ENCODE measurements at regions not wholly inside any gene's neighbourhood (a gene's known extent, or its start where the extent isn't known, plus 50 kb on each side); places are given as distances from the start of the nearest gene placed in this dataset.

DNA sequence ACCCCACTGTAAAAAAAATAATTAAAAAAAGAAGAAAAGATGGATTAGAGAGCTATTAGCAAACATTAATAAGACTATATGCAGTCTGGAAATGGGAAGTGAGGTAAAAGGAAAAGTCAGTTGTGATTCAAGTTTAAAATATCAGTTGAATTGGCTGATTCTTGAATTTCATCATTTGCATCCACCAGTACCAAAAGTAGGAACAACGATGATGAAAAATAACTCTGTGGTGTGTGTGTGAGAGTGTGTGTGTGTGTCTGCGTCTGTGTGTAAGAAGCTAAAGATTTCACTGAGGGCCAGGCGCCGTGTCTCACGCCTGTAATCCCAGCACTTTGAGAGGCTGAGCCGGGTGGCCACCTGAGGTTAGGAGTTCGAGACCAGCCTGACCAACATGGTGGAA, 56.0 kb upstream of the SLC4A7 start:
- Histone ChIP-seq H3K4me1 (ENCODE audit: low read length) (no peaks in the 10 kb centered on the region), H3K36me3 (replicated peaks; ENCODE audit: insufficient read depth, low read length) (no peaks in the 10 kb centered on the region), H3K27me3 (replicated peaks; ENCODE audit: insufficient read depth, low read length) (no peaks in the 10 kb centered on the region), H3K9me3 (replicated peaks; ENCODE audit: insufficient read depth, low read length) (no peaks in the 10 kb centered on the region), H3K27ac (ENCODE audit: low read length) (no peak overlapping the region), H3K79me2 (ENCODE audit: low read length) (no peaks in the 10 kb centered on the region), H3K9ac (ENCODE audit: low read length) (no peak overlapping the region), H3K9me2 (replicated peaks; ENCODE audit: insufficient read depth, low read length) (no peaks in the 10 kb centered on the region), H3F3A (ENCODE audit: insufficient read depth, low read length) (no peaks in the 10 kb centered on the region), H3K4me3 (ENCODE audit: low read length) (no peak overlapping the region), H3K4me2 (ENCODE audit: low read depth, low read length) (no peak overlapping the region), H2AFZ (ENCODE audit: low read length) (no peak overlapping the region), H4K20me1 (ENCODE audit: insufficient read depth, low read length) (no peaks in the 10 kb centered on the region)
- TF ChIP-seq EZH2 (optimal IDR thresholded peaks at IDR 0.05; ENCODE audit: low read depth, low read length) (no peak), EZH2phosphoT487 (IDR thresholded peaks at IDR 0.05; ENCODE audit: low read length) (no peak), CTCF (IDR thresholded peaks at IDR 0.05; ENCODE audit: low read length) (no peak)
- DNase-seq = no peak

- Histone ChIP-seq H3K9ac (ENCODE audit: low read length) (no peak overlapping the region), H3F3A (ENCODE audit: insufficient read depth, low read length) (no peaks in the 10 kb centered on the region), H3K79me2 (ENCODE audit: low read length) (no peaks in the 10 kb centered on the region), H3K36me3 (replicated peaks; ENCODE audit: insufficient read depth, low read length) (no peaks in the 10 kb centered on the region), H3K27me3 (replicated peaks; ENCODE audit: insufficient read depth, low read length) (no peaks in the 10 kb centered on the region), H3K4me3 (ENCODE audit: low read length) (no peak overlapping the region), H4K20me1 (ENCODE audit: insufficient read depth, low read length) (no peaks in the 10 kb centered on the region), H3K9me3 (replicated peaks; ENCODE audit: insufficient read depth, low read length) (no peaks in the 10 kb centered on the region), H3K9me2 (replicated peaks; ENCODE audit: insufficient read depth, low read length) (no peaks in the 10 kb centered on the region), H3K4me2 (ENCODE audit: low read depth, low read length) (no peak overlapping the region), H3K4me1 (ENCODE audit: low read length) (no peaks in the 10 kb centered on the region), H3K27ac (ENCODE audit: low read length) (no peak overlapping the region), H2AFZ (ENCODE audit: low read length) (no peak overlapping the region)
- TF ChIP-seq CTCF (IDR thresholded peaks at IDR 0.05; ENCODE audit: low read length) (no peak), EZH2 (optimal IDR thresholded peaks at IDR 0.05; ENCODE audit: low read depth, low read length) (no peak), EZH2phosphoT487 (IDR thresholded peaks at IDR 0.05; ENCODE audit: low read length) (no peak)
- no peak for DNase-seq
These were observed 52.3 kb upstream of the SLC4A7 start for GRCh38 chr3:27536491-27536890.

- Histone ChIP-seq H3K27me3 (replicated peaks; ENCODE audit: insufficient read depth, low read length) (no peaks in the 10 kb centered on the region), H2AFZ (ENCODE audit: low read length) (no peak overlapping the region), H3K4me3 (ENCODE audit: low read length) (no peak overlapping the region), H4K20me1 (ENCODE audit: insufficient read depth, low read length) (no peaks in the 10 kb centered on the region), H3K36me3 (replicated peaks; ENCODE audit: insufficient read depth, low read length) (no peaks in the 10 kb centered on the region), H3K4me1 (ENCODE audit: low read length) (no peaks in the 10 kb centered on the region), H3K27ac (ENCODE audit: low read length) (no peak overlapping the region), H3K79me2 (ENCODE audit: low read length) (no peaks in the 10 kb centered on the region), H3K4me2 (ENCODE audit: low read depth, low read length) (no peak overlapping the region), H3K9ac (ENCODE audit: low read length) (no peak overlapping the region), H3K9me2 (replicated peaks; ENCODE audit: insufficient read depth, low read length) (no peaks in the 10 kb centered on the region), H3F3A (ENCODE audit: insufficient read depth, low read length) (no peaks in the 10 kb centered on the region), H3K9me3 (replicated peaks; ENCODE audit: insufficient read depth, low read length) (no peaks in the 10 kb centered on the region)
- TF ChIP-seq CTCF (IDR thresholded peaks at IDR 0.05; ENCODE audit: low read length) (no peak), EZH2phosphoT487 (IDR thresholded peaks at IDR 0.05; ENCODE audit: low read length) (no peak), EZH2 (optimal IDR thresholded peaks at IDR 0.05; ENCODE audit: low read depth, low read length) (no peak)
- DNase-seq = no peak
These were observed 51.7 kb upstream of the SLC4A7 start for GRCh38 chr3:27535809-27536392.

Measured in MM.1S (cell line).